ENCODE measurements at regions not wholly inside any gene's neighbourhood (a gene's known extent, or its start where the extent isn't known, plus 50 kb on each side); places are given as distances from the start of the nearest gene placed in this dataset.

DNA sequence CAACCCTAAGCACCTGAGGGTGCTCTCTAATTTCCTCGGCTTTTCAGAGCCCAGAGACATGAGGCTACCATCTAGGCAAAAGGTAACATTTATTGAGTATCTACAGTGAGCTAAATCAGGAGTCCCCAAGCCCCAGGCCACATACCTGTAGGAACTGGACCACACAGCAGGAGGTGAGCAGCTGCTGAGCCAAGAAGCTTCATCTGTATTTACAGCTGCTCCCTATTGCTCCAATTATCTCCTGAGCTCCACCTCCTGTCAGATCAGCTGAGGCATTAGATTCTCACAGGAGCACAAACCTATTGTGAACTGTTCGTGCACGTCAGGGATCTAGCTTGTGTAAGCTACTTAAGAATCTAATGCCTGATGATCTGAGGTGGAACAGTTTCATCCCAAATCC lies 70.2 kb downstream of the RND3 start:
- DNase-seq (ENCODE audit: low read depth, low spot score): no peak
- no peak overlapping the region for H3K27ac ChIP-seq

- no peak overlapping the region for H3K27ac ChIP-seq
- no peak for DNase-seq (ENCODE audit: low read depth, low spot score)
Observed at GRCh38 chr2:150415022-150415421, 72.4 kb downstream of the RND3 start.

DNA sequence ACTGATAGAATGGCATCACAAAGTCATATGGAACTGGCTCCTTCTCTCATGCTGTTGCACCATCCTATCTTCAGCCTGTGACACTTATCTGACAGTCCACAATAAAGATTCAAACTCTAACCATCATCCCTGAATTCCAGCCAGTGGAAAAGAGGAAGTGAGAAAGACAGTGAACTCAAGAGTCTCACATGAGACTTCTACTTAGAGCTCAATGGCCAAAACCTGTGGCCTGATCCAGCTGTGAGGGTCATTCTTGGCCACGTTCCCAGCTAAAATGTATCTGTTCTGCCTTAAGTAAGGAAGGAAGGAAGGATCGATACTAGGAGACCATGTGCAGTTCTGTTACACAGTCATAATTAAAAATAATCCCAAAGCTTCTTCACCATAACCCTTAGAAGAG lies 73.6 kb downstream of the RND3 start:
- DNase-seq (ENCODE audit: low read depth, low spot score): no peak
- H3K27ac ChIP-seq: no peak overlapping the region

GRCh38 chr2:150413366-150413765 lies 74.1 kb downstream of the RND3 start:
- no peak for DNase-seq (ENCODE audit: low read depth, low spot score)
- no peak overlapping the region for H3K27ac ChIP-seq

DNA sequence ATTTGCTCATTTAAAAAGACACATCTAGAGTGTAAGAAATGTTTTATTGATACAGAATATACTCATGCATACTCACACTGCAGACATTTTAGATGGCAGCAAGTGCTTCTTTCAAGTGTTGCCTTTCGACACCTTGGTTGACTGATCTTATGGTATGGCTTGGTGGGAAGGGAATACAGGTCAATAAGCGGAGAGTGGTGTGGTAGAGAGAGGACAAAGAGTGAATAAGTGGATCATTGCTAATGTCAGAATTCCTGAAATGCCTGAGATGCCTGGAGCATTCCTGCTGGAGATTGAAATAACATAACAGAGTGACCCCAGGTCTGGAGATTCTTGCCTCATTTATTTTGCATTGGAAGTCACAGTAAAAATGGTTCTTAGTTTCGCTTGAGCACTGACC lies 76.7 kb downstream of the RND3 start:
- no peak for DNase-seq (ENCODE audit: low read depth, low spot score)
- H3K27ac ChIP-seq: no peak overlapping the region

DNA sequence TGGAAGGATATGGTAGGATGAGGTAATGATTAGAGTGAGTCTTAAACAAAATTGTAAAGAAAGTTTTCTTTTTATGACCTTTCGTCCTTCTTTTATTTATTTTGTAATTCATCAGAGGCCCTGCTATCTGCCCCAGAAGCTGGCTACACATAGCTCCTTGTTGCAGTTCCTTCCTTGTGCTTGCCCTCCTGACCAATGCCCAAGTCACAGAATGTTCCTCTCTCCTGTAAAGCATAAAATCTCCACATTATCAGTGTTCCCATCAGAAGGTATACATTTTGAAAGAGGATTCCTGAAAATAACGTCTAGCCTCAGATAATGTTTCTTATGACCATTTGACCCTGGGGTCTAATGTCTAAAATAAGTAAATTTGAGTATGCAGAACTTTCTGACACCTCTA lies 78.3 kb downstream of the RND3 start:
- DNase-seq (ENCODE audit: low read depth, low spot score): no peak
- no peak overlapping the region for H3K27ac ChIP-seq

DNA sequence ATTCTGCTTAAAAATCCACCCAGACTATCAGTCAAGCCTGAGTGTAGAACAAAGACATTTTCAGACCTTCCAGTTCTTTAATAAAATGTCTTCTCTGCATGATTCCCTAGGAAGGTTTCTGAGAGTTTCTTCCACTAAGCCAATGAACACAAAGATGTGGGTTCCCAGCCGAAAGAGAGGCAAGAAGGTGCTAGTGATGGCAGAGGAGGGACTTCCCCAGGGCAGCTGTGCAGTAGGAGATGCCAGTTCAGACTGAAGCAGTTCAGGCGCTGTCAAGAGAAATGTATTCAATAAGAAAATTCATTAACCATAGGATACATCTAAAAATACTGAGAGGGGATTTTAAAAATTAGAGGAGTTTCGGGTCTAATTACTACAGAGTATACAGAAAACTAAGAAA lies 83.3 kb downstream of the RND3 start:
- no peak overlapping the region for H3K27ac ChIP-seq
- no peak for DNase-seq (ENCODE audit: low read depth, low spot score)

DNA sequence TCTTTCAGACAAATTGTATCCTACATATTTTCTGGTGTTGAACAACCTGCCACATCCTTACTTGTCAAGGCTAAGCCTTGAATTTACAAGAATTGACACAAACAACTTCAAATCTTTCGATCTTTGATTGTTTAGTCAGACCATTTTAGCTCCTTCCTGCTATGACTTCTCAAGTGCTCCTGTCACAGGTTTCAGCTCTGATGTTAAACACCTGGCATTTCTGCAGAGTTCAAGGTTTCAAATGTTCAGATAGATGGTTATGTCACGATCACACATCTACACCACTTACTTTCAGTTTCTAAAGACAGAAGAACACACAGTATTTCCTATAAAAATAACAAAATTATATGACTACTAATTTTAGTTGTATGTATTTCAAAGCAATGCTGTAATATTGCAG lies 84.0 kb downstream of the RND3 start:
- no peak for DNase-seq (ENCODE audit: low read depth, low spot score)
- H3K27ac ChIP-seq: no peak overlapping the region

DNA sequence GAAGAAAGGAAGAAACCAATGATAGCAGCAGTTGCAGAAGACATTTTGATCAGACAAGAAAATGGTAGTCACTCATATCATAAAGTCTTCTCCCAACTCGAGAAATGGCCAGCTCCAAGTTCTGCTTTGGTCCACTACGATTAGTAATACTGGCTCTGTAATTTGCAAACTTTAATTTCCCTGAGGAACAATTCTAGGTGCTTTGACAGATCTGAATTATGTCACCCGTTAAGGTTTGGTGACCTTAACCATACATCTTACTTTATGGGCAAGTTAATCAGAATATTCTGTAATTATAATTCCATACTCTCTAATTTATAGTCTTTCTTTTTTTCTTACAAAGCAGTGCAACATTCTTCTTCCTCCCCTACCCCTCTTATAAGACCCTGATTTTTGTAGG lies 84.5 kb downstream of the RND3 start:
- H3K27ac ChIP-seq: no peak overlapping the region
- DNase-seq (ENCODE audit: low read depth, low spot score): no peak

- H3K27ac ChIP-seq: no peak overlapping the region
Observed at GRCh38 chr2:150400849-150401248, 86.6 kb downstream of the RND3 start.

GRCh38 chr2:150392614-150393013 lies 94.9 kb downstream of the RND3 start:
- no peak overlapping the region for H3K27ac ChIP-seq

More at GRCh38 chr2:150400849-150401248, 86.6 kb downstream of the RND3 start:
- no peak for DNase-seq (ENCODE audit: low read depth, low spot score)

GRCh38 chr2:150391779-150392178 lies 95.7 kb downstream of the RND3 start:
- H3K27ac ChIP-seq: no peak overlapping the region
- DNase-seq (ENCODE audit: low read depth, low spot score): no peak

More at GRCh38 chr2:150392614-150393013, 94.9 kb downstream of the RND3 start:
- DNase-seq (ENCODE audit: low read depth, low spot score): no peak

GRCh38 chr2:150389447-150389846 lies 98.0 kb downstream of the RND3 start:
- DNase-seq (ENCODE audit: low read depth, low spot score): no peak
- no peak overlapping the region for H3K27ac ChIP-seq

DNA sequence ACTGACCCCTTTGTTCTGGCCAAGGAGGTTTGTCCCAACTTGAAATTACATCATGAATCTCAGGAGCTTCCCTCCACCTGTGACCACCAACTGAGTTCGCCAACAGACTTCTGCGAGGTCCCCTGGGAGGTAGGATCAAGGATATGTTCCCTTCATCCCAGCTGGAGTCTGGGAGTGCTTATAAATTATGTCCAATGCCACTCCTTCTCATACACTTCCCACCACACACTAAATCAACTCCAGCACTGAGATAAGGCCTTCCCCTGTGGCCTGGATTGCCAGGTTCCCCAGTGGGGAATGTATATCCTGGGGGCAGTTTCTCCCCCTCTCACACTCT lies 99.2 kb downstream of the RND3 start:
- no peak for DNase-seq (ENCODE audit: low read depth, low spot score)

DNA sequence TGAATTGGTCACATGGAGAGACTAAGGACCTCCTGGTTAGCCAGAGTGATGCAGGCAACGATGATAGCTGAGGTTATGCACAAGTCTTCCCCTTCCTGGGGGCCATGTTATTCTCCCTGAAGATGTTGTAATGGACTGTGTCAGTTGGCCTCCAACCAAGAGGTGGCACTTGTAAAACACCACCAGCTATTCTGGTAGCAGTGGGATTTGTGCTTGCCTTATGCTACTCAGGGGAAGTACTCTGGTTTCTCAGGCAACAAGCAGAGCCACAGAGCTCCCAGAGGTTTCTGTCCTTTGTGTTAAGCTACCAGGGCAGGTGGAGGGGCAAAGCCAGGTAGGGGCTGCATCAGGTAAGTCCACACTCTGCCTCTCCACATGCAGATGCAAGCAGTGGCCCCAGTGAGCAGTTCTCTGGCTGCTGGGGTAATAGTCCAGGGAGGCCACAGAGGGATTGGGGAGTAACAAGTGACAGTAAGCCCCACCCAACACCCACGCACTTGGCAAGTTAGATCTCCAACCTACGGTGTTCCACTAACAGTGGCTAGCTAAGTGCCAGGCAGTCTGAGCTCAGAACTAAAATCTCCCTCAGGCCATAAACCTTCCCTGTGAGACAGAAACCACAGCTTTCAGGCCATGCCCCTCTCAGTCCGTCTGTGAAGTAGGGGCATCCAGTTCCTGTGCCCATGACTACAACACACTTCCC lies 99.7 kb downstream of the RND3 start:
- DNase-seq (ENCODE audit: low read depth, low spot score): no peak
- H3K27ac ChIP-seq: no peak overlapping the region

More for the DNA sequence above, 99.2 kb downstream of the RND3 start:
- no peak overlapping the region for H3K27ac ChIP-seq

DNA sequence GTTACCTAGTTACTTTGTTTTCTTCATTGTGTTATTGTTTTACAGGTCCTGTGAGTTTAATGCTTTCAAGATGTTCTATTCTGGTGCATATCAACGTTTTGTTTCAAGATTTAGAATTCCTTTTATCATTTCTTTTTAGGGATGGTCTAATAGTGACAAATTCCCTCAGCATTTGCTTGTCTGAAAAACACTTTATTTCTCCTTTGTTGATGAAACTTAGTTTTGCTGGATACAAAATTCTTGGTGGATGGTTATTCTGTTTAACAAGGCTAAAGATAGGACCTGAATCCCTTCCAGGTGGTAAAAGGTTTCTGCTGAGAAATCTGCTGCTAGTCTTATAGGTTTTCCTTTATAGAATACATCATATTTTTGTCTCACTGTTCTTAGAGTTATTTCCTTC lies 102.3 kb downstream of the RND3 start:
- no peak for DNase-seq (ENCODE audit: low read depth, low spot score)
- H3K27ac ChIP-seq: no peak overlapping the region

- H3K27ac ChIP-seq: no peak overlapping the region
- DNase-seq (ENCODE audit: low read depth, low spot score): no peak
Observed at GRCh38 chr2:150383587-150383986, 103.9 kb downstream of the RND3 start.

DNA sequence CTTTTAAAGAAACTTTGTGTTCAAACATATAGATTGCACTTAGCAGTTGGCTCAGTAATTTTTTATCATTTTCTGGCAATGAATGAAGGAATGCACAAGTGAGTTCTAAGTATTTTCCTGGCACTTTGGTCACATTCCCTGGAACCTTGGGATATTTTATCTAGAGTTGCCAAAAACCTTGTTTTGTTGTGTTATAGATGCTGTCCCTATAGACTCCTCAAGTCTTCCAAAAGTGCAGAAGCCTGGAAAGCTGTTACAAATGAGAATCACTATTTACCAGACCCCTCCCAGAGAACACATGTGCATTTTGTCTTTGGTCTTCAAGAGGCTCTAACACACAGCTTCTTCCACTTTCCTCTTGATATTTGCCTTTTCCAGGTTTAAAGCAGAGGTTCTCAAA lies 108.3 kb downstream of the RND3 start:
- no peak for DNase-seq (ENCODE audit: low read depth, low spot score)

DNA sequence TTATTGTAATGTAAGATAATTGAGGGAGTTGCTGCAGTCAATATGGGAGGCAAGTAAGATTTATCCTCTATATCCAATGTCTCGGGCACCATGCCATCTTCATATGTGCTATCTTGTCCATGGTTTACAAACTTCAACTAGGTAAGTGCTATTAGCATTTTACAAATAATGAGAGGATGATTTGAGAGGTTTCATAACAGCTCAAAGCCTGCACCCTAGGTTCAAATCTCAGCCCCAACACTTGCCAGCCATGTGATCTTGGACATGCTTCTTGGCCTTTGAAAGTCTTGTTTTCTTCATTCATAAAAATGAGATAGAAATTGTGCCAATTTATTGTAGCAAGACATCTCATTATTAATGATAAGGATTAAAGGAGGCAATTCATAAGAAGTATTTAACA lies 108.8 kb downstream of the RND3 start:
- DNase-seq (ENCODE audit: low read depth, low spot score): no peak
- no peak overlapping the region for H3K27ac ChIP-seq

More for the DNA sequence above, 108.3 kb downstream of the RND3 start:
- no peak overlapping the region for H3K27ac ChIP-seq

DNA sequence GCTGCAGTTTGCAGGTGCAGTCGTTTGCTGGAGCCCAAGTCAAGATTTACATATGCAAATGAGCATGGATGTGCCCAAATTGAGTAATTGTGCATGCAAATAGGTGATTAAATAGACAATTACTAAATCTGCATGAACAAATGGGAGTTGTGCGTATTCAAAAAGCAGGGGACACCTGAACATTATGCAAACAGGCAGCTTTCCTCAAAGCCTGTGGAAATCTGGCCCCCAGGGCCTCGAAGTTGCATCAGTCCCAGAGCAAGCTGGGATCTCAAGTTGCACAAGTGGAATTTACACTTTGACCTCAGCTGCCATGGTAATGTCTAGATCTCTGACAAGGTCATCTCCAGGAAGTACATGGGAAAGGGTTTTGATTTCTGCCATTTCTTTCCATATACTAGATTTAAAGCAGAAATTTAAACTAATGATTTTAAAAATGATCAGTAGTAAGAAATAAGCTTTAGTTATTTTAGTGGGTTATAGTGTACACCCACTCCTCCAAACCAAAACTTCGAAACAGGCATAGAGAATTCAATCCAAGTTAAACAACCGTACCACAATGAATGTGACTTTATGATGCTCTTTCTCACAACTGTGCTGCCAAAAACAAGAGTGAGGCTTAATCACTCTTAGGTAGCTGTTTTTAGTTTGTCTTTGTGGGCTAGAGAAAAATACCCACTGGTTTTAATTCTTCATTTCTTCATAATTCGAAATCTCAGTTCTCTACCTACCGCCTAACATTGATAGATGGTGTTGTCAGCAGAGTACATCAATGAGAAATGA lies 110.7 kb downstream of the RND3 start:
- H3K27ac ChIP-seq: no peak overlapping the region
- no peak for DNase-seq (ENCODE audit: low read depth, low spot score)

DNA sequence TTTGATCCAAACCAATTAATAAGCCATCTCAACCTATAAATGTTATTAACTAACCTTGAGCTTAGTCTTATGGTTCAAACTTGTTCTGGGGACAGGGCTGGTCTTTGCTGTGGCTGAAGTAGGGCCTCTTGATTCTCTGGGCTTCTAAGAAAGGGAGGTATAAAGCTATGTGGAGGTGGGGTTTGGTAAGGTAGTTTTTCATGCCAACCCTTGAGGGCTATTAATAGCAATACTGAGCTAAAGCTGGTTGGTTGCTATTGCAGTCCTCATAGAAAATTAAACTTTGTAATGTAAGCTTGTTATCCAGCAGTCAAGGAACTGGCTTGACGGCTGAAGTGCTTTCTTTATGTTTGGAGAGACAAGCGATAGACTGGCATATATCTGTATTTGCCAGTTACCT lies 112.1 kb downstream of the RND3 start:
- H3K27ac ChIP-seq: no peak overlapping the region
- no peak for DNase-seq (ENCODE audit: low read depth, low spot score)

GRCh38 chr2:150374492-150374891 lies 113.0 kb downstream of the RND3 start:
- H3K27ac ChIP-seq: no peak overlapping the region
- DNase-seq (ENCODE audit: low read depth, low spot score): no peak

All from epithelial cell of prostate (primary cell).